ENCODE measurements at regions not wholly inside any gene's neighbourhood (a gene's known extent, or its start where the extent isn't known, plus 50 kb on each side); places are given as distances from the start of the nearest gene placed in this dataset.
A peak's percentile ranks its signal among the peaks of the same experiment; 100 is the strongest.

- H2BK120ac ChIP-seq (ENCODE audit: low read depth, low read length), result no peak overlapping the region
- no peak overlapping the region for H2AFZ ChIP-seq (replicated peaks; ENCODE audit: low read length, poor library complexity)
- H3K18ac ChIP-seq (ENCODE audit: low read depth, low read length), result no peak overlapping the region
- BruUV-seq (replicated peaks), result no TSS peak
- no peak overlapping the region for H3K56ac ChIP-seq (ENCODE audit: extremely low read depth, insufficient read depth, low read length)
- no peak overlapping the region for H2AK9ac ChIP-seq (replicated peaks; ENCODE audit: low read depth, low read length, poor library complexity)
- ChIA-PET POLR2A (ENCODE audit: unreplicated experiment) (no interaction called here), CTCF (no interaction called here)
- DNase-seq (peak; percentile 26), ATAC-seq (ENCODE audit: low read depth) (no peak)
- intact Hi-C loops (cut with micrococcal nuclease), result no loop called here
- H2BK15ac ChIP-seq (ENCODE audit: low read depth, low read length), result no peak overlapping the region
- H3K4ac ChIP-seq (ENCODE audit: low read depth, low read length), result no peak overlapping the region
- H3K27me3 ChIP-seq (ENCODE audit: control insufficient read depth, insufficient read depth, low read length), result no peaks in the 10 kb centered on the region
- H4K91ac ChIP-seq (ENCODE audit: insufficient read depth, low read depth, low read length), result no peak overlapping the region
- H4K20me1 ChIP-seq (ENCODE audit: insufficient read depth, low read length), result no peaks in the 10 kb centered on the region
- no peak overlapping the region for H2BK5ac ChIP-seq (ENCODE audit: low read depth, low read length, poor library complexity, severe bottlenecking)
- H3K23ac ChIP-seq (ENCODE audit: low read depth, low read length), result no peak overlapping the region
- H4K5ac ChIP-seq (ENCODE audit: low read depth, low read length), result no peak overlapping the region
- no peaks in the 10 kb centered on the region for H3K9me3 ChIP-seq (ENCODE audit: control insufficient read depth, insufficient read depth, low read length)
- H3K9ac ChIP-seq (ENCODE audit: low read depth, low read length), result no peak overlapping the region
- dilution Hi-C loops (cut with HindIII; ENCODE audit: low sequenced_read_pairs, unreplicated experiment), result no loop called here
- H3K27ac ChIP-seq (ENCODE audit: insufficient read depth, low read length), result no peak overlapping the region
- in situ Hi-C loops (cut with MboI; ENCODE audit: low sequenced_read_pairs), result no loop called here
- no peak overlapping the region for H3K14ac ChIP-seq (replicated peaks; ENCODE audit: low read depth, low read length)
- H4K8ac ChIP-seq (ENCODE audit: low read depth in 2 of 2, low read length in 2 of 2), result no peak overlapping the region
- no peaks in the 10 kb centered on the region for H3K4me1 ChIP-seq (ENCODE audit: control insufficient read depth, insufficient read depth, low read length)
- H2AK5ac ChIP-seq (ENCODE audit: low read depth, low read length), result no peak overlapping the region
- no peaks in the 10 kb centered on the region for H3K36me3 ChIP-seq (ENCODE audit: control insufficient read depth, insufficient read depth, low read length)
- no peaks in the 10 kb centered on the region for H3K9me1 ChIP-seq (ENCODE audit: insufficient read depth, low read length)
- no peak overlapping the region for H3K4me3 ChIP-seq (ENCODE audit: insufficient read depth, low read depth, low read length)
- H3K4me2 ChIP-seq (ENCODE audit: low read depth, low read length), result no peak overlapping the region
- no peak overlapping the region for H2BK20ac ChIP-seq (ENCODE audit: low read depth, low read length)
- no peak for TF ChIP-seq CHD1 (IDR thresholded peaks at IDR 0.05; ENCODE audit: low read depth, low read length)
- TF ChIP-seq POLR2A (IDR thresholded peaks at IDR 0.05; ENCODE audit: low read depth, low read length), result no peak
- TF ChIP-seq CEBPB (IDR thresholded peaks at IDR 0.05; ENCODE audit: low read depth, low read length), result no peak
- no peak for TF ChIP-seq RAD21 (IDR thresholded peaks at IDR 0.05; ENCODE audit: low read length)
- TF ChIP-seq BHLHE40 (IDR thresholded peaks at IDR 0.05; ENCODE audit: low read depth, low read length), result no peak
- no peak for TF ChIP-seq ELK1 (IDR thresholded peaks at IDR 0.05; ENCODE audit: borderline replicate concordance, low read depth, low read length)
- TF ChIP-seq RCOR1 (IDR thresholded peaks at IDR 0.05; ENCODE audit: insufficient replicate concordance, low read length), result no peak
- TF ChIP-seq NFE2L2 (IDR thresholded peaks at IDR 0.05; ENCODE audit: low read depth, low read length), result no peak
- TF ChIP-seq USF2 (IDR thresholded peaks at IDR 0.05; ENCODE audit: low read depth, low read length), result no peak
- TF ChIP-seq MXI1 (IDR thresholded peaks at IDR 0.05; ENCODE audit: borderline replicate concordance, low read depth, low read length), result no peak
- TF ChIP-seq MAFK (IDR thresholded peaks at IDR 0.05; ENCODE audit: low read depth, low read length), result no peak
- TF ChIP-seq RFX5 (IDR thresholded peaks at IDR 0.05; ENCODE audit: low read depth, low read length), result no peak
- TF ChIP-seq CTCF (conservative IDR thresholded peaks at IDR 0.05; ENCODE audit: low read depth, low read length), result no peak
- no peak for TF ChIP-seq MAZ (IDR thresholded peaks at IDR 0.05; ENCODE audit: borderline replicate concordance, low read depth, low read length)
- no peak for TF ChIP-seq SMC3 (IDR thresholded peaks at IDR 0.05; ENCODE audit: low read depth, low read length)
- no peak for TF ChIP-seq FOS (IDR thresholded peaks at IDR 0.05; ENCODE audit: low read depth, low read length)
- WGBS, 2 experiments (ENCODE audit: extremely low coverage in 2 of 2, insufficient read length in 1 of 2), result 82% methylated on average over 2 of the region's 6 CpGs; no CpG with 5 or more reads in 1 of the 2 experiments
- H3K79me1 ChIP-seq (ENCODE audit: low read depth in 1 of 2, low read length in 2 of 2), result no peaks in the 10 kb centered on the region
These were observed 184.6 kb upstream of the NRIP1 start for GRCh38 chr21:15249285-15249993.

Data from IMR-90 (cell line).